Aorta (tissue), 5 donors: ENCODE measurements at regions not wholly inside any gene's neighbourhood (a gene's known extent, or its start where the extent isn't known, plus 50 kb on each side); places are given as distances from the start of the nearest gene placed in this dataset.

Experiments
- ATAC-seq: fragments of 200-7000 bp; cut with Tn5 transposase; one replicate; pipeline ENCODE4 v1.9.1; 2022; ENCODE audit warnings: moderate library complexity; ENCODE audit not compliant: low FRiP score
- DNase-seq, 2 donors: peaks; one replicate each; pipeline ENCODE4 v3.0.0-alpha.2; 2020
- H3K27ac ChIP-seq, 2 donors: one replicate each; pipeline ENCODE4 v1.5.1; 2013; ENCODE audit warnings: low read length in 2 of 2, mild to moderate bottlenecking in 2 of 2, moderate library complexity in 2 of 2, control low read depth in 1 of 2, inconsistent platforms in 1 of 2, low read depth in 1 of 2
- H3K27me3 ChIP-seq, 2 donors: one replicate each; pipeline ENCODE4 v1.6.1; 2013; ENCODE audit warnings: control low read depth in 1 of 2, low read length in 1 of 2, mild to moderate bottlenecking in 1 of 2, moderate library complexity in 1 of 2; ENCODE audit not compliant: insufficient read depth in 2 of 2, control insufficient read depth in 1 of 2
- H3K36me3 ChIP-seq, 2 donors: one replicate each; pipeline ENCODE4 v1.6.1; 2013; ENCODE audit warnings: control low read depth in 1 of 2, low read length in 1 of 2, mild to moderate bottlenecking in 1 of 2; ENCODE audit not compliant: insufficient read depth in 2 of 2, control insufficient read depth in 1 of 2
- H3K4me1 ChIP-seq, 2 donors: one replicate each; pipeline ENCODE4 v1.6.1; 2013; ENCODE audit warnings: low read length in 2 of 2, control low read depth in 1 of 2, mild to moderate bottlenecking in 1 of 2, moderate library complexity in 1 of 2; ENCODE audit not compliant: insufficient read depth in 2 of 2, control insufficient read depth in 1 of 2
- H3K4me3 ChIP-seq, 2 donors: one replicate each; pipeline ENCODE4 v1.5.1; 2013; ENCODE audit warnings: low read length in 2 of 2, control low read depth in 1 of 2, mild to moderate bottlenecking in 1 of 2
- H3K9me3 ChIP-seq: one replicate; pipeline ENCODE4 v1.6.1; 2013; ENCODE audit warnings: mild to moderate bottlenecking, low read length; ENCODE audit not compliant: control insufficient read depth
- WGBS, 2 donors: extraction: QIAGEN DNeasy Blood & Tissue Kit; methylation state at CpG; one replicate each; pipeline ENCODE4 v1.1.7; 2013; 5-methylcytosine and 5-hydroxymethylcytosine counted together
- intact Hi-C, 2 donors: fragments of 100-400 bp; cut with DNase I; formaldehyde crosslinking; loops; one replicate each; pipeline versions ENCODE4 v1.14.2 to v1.15.0; 2022
- donor health status: healthy with polysubstance abuse.
- donor health status: Bipolar disorder and iron deficiency.
- donor health status: DM: no; HTN: no; CAD: no.
- donor health status: DM: no; HTN: no; CAD: no.
- donor health status: DM: yes; HTN: yes; CAD: no.

DNA sequence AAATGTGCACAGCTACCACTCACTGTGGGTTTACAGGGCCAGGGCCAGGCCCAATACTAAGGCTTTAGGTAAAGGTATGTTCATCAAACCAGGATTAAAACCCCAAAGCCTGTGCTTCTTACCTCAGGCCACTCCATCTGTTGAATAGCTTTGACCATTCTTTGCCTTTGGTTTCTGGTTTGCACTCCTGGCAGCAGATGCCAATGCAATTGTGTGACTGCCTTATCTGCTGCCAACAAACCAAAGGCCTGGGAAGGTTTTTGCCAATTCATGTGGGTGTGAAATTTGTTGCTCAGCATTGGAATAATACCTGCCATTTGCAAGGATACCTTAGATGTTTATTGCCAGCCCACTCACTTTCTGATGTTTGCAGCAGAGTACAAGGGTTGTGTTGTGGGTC lies 221.6 kb downstream of the C12orf75 start:
- Histone ChIP-seq H3K9me3 (no peaks in the 10 kb centered on the region), H3K36me3 (no peaks in the 10 kb centered on the region), H3K27ac (no peak overlapping the region), H3K27me3 (no peaks in the 10 kb centered on the region), H3K4me3 (no peak overlapping the region), H3K4me1 (no peaks in the 10 kb centered on the region)
- DNase-seq: no peak
- intact Hi-C loops: no loop called here
- ATAC-seq: no peak

DNA sequence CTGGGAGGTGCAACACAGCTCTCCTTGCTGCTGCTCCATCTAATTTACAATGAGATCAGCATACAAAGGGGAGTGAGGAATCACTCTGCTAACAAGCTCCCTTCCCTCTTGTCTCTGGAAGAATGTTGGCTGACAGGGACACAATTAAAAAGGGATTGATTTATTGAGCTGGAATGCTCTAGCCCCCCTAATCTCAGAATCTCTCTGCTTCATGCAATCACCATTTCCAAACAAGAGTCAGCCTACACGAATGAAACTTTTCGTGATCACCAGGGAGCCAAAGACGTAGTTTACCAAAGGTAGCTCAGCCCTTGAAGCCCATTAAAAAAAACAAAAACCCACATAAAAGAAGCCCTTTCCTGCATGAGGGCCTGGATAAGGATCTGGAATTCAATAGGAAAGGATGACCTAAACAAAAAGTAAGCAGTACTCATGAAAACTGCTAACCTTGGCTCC lies 223.8 kb downstream of the C12orf75 start:
- Histone ChIP-seq H3K4me3 (no peak overlapping the region), H3K4me1 (no peaks in the 10 kb centered on the region), H3K27me3 (peaks cover 0 to 1% of the 10 kb centered on the region in 2 donors), H3K27ac (no peak overlapping the region), H3K9me3 (no peaks in the 10 kb centered on the region), H3K36me3 (no peaks in the 10 kb centered on the region)
- intact Hi-C loops: no loop called here
- DNase-seq: no peak
- WGBS, 2 donors: 94 to 96% methylated on average over 3 of the region's 3 CpGs
- ATAC-seq: no peak

DNA sequence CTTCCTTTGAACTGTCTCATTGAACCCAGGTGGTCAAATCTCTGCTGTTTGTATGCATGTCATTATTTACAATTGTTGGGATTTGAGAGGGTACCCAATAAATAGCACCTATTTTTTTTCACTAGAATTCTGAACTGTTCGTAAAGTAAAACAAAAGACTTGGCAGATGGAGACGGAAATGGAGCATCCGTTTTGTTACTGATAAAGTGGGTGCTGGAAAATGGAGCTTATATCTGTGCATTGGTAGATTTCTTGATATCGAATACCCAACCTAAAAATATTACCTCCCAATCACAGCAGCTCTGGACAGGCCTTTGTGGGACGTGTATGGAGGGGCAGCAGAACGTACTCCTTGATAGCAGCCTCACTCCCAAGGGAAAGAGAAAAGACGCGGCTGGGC lies 224.4 kb downstream of the C12orf75 start:
- 74 to 78% methylated on average over 8 of the region's 8 CpGs for WGBS, 2 donors
- ATAC-seq (no peak), DNase-seq (no peak)
- Histone ChIP-seq H3K36me3 (no peaks in the 10 kb centered on the region), H3K4me3 (no peak overlapping the region), H3K27me3 (peaks cover 0 to 1% of the 10 kb centered on the region in 2 donors), H3K9me3 (no peaks in the 10 kb centered on the region), H3K4me1 (no peaks in the 10 kb centered on the region), H3K27ac (no peak overlapping the region)
- intact Hi-C loops: no loop called here

DNA sequence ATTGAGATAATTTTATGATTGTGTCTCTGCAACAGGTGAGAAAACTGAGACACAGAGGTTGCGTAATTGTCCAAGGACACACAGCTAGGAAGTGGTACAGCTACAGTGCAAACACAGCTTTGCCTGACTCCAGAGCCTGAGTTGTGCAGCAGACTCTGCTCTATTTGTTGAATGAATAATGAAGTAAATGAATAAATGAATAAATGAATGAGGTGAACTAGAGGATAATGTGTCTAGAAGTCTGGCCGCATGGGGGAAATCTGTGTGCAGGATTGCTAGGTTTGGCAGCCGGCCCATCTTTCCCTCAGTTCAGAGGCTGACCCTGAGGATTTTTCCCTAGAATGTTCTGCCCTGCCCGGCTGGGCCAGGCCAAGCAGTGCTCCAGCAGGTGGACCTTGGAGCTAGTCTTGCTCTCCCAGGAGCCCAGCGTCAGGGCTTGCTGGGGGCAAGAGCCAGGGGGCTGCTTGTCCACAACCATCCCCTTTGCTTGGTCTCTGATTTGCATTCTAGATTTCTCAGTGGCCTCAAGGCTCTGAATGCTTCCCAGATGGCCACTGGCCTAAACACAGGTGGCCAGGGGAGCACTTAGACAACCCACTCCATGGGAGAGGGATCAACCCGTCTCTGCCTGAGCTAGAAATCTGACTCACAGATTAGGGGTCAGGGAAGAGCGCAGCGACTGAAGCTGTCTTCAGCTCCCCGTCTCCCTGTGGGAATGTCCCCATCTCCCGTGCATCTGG lies 225.2 kb downstream of the C12orf75 start:
- Histone ChIP-seq H3K4me1 (no peaks in the 10 kb centered on the region), H3K9me3 (no peaks in the 10 kb centered on the region), H3K27ac (no peak overlapping the region), H3K27me3 (peaks cover 0 to 1% of the 10 kb centered on the region in 2 donors), H3K36me3 (no peaks in the 10 kb centered on the region), H3K4me3 (no peak overlapping the region)
- DNase-seq (no peak), ATAC-seq (no peak)
- WGBS, 2 donors: 75 to 80% methylated on average over 10 of the region's 10 CpGs
- intact Hi-C loops: no loop called here

DNA sequence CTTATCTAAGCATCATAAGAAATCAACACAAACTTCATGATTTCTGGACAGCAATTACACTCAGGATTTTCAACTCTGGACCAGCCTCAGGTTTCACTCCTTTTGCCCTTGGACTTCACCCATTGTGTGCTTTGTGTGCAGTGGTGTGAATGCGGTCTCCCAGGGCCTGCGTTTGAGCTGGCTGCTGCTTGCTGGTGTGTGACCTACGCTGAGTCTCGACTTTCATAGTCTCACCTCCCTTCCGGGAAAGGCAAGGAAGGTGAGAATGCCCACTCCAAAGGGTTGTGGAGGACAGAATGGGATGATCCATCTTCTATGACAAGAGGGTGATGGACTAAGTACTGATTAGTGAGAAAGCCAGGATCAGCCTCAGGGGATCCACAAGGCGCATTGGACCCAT lies 228.8 kb downstream of the C12orf75 start:
- Histone ChIP-seq H3K4me1 (no peaks in the 10 kb centered on the region), H3K27ac (no peak overlapping the region), H3K36me3 (no peaks in the 10 kb centered on the region), H3K27me3 (peaks cover 0 to 1% of the 10 kb centered on the region in 2 donors), H3K9me3 (no peaks in the 10 kb centered on the region), H3K4me3 (no peak overlapping the region)
- intact Hi-C loops: no loop called here
- 96 to 98% methylated on average over 6 of the region's 6 CpGs for WGBS, 2 donors
- no peak for DNase-seq
- no peak for ATAC-seq

DNA sequence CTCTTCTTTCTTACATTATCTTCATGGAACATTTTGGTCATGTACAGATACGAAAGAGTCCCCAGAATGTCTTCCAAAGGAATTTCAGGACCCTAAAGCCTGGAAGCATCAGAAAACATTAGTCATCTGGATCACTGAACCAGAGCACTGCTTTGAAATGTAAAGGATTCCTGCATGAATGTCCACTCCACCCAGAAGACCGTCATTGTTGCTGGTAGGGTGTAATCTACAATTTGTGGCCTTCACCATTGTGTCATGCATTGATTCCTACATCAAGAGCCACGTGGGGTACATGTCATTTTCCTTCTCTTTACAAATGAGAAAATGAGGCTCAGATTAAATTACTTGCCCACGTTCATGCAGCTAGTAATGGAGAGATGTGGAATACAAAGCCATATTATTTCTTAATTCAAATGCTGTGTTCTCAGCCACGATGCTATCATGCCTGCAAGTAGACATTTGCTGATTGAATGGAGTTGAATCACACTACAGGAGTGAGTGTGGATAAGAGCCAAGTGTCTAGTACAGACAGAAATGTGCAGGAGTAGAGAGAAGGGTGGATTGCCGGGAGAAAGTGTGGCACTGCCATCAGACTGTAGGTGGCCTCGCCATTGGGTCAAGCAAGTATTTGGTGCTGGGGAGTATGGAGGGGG lies 231.2 kb downstream of the C12orf75 start:
- Histone ChIP-seq H3K27ac (peak overlapping the region in 1 of 2 donors; percentile 78), H3K4me1 (no peaks in the 10 kb centered on the region), H3K27me3 (peaks cover 0 to 1% of the 10 kb centered on the region in 2 donors), H3K36me3 (no peaks in the 10 kb centered on the region), H3K4me3 (no peak overlapping the region), H3K9me3 (no peaks in the 10 kb centered on the region)
- DNase-seq (no peak), ATAC-seq (no peak)
- WGBS, 2 donors: 51 to 53% methylated on average over 7 of the region's 7 CpGs
- intact Hi-C loops: loop anchor here in 1 of 2 donors (5.0 kb wide), 1 partner anchor 116 kb away; no protein-coding TSS in a partner anchor

DNA sequence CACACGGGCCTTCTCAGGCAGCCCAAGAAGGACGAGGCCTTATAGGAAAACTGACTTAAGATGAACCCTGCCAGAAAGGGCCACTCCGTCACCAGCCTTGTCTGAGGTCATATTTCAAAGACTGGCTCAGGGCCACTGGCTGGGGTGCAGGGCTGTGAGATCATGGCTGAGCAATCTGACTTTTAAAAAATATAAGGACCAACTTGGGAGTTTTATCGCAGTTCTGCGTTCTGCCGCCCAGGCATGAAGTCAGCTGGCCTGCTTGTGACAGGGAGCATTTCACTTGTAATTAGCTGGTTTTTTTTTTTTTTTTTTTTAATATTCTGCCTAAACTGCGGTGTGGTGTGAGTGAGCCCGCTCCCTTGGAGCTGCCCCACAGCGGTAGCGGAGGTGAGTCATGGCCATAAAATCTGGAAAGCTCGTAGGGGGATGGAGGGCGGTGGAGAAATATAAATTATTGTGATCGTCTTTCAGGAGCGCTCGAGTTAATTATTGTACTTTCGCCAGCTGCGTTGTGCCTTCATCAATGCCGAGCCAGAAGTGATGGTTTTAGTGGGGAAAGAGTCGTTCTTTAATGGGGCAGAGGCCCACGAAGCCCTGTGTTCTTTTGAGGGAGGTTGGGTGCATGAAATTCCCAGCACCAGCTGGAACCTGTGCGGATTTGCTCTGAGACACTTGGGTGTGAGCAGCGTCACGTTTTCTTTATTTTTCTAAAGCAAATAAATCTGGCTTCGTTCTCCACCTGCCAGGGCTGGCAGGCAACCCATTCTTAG lies 231.9 kb downstream of the C12orf75 start:
- ATAC-seq (peak; percentile 75), DNase-seq (peak; percentile 75 to 88)
- Histone ChIP-seq H3K36me3 (no peaks in the 10 kb centered on the region), H3K4me3 (no peak overlapping the region), H3K4me1 (no peaks in the 10 kb centered on the region), H3K27ac (peak overlapping the region in 1 of 2 donors; percentile 78), H3K27me3 (peaks cover 0 to 1% of the 10 kb centered on the region in 2 donors), H3K9me3 (no peaks in the 10 kb centered on the region)
- intact Hi-C loops: loop anchor here in 1 of 2 donors (5.0 kb wide), 1 partner anchor 115 kb away; no protein-coding TSS in a partner anchor
- 5 to 8% methylated on average over 24 of the region's 24 CpGs for WGBS, 2 donors

DNA sequence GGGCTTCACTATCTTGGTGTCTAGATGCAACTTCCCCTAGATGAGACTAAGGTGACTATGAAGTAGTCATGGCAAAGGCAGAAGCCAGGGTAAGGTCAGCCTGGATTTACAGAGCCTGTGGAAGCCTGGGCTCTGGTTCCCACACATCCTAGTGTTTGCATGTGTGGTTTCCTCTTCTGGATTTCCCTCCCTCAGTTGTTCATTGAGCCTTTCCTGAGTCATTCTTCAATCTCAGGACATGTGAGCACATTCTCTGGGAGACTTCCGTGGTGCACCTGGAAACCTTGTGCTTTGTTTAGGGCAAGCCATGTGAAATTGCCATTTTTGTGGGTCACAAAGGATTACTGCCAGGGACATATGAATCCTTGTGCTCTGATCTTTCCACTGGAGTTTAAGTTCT lies 236.6 kb downstream of the C12orf75 start:
- no peaks in the 10 kb centered on the region for H3K4me1 ChIP-seq
- H3K27me3 ChIP-seq: no peaks in the 10 kb centered on the region
- DNase-seq: no peak
- intact Hi-C loops: no loop called here
- H3K36me3 ChIP-seq: no peaks in the 10 kb centered on the region
- WGBS, 2 donors: 97% methylated on average over 1 of the region's 1 CpG
- ATAC-seq: no peak
- no peaks in the 10 kb centered on the region for H3K9me3 ChIP-seq
- H3K27ac ChIP-seq: no peak overlapping the region
- no peak overlapping the region for H3K4me3 ChIP-seq
